HL-60 (cell line): ENCODE measurements at regions not wholly inside any gene's neighbourhood (a gene's known extent, or its start where the extent isn't known, plus 50 kb on each side); places are given as distances from the start of the nearest gene placed in this dataset.

Experiments
- GABPA ChIP-seq: IDR thresholded peaks from 2 replicates; pipeline ENCODE4 v1.6.1; 2012; ENCODE audit warnings: low read depth
- POLR2AphosphoS5 ChIP-seq: IDR thresholded peaks from 2 replicates; pipeline ENCODE4 v1.6.1; 2012; ENCODE audit warnings: low read depth
- TF ChIP-seq, protein P1 (sequence below): IDR thresholded peaks from one replicate; pipeline ENCODE4 v1.5.1; 2011; ENCODE audit warnings: low read length, control low read depth, inconsistent platforms; ENCODE audit not compliant: insufficient read depth
- TF ChIP-seq, protein P2 (sequence below): IDR thresholded peaks from 2 replicates; pipeline ENCODE4 v1.6.1; 2012; ENCODE audit warnings: low read depth; ENCODE audit not compliant: insufficient replicate concordance

DNA sequence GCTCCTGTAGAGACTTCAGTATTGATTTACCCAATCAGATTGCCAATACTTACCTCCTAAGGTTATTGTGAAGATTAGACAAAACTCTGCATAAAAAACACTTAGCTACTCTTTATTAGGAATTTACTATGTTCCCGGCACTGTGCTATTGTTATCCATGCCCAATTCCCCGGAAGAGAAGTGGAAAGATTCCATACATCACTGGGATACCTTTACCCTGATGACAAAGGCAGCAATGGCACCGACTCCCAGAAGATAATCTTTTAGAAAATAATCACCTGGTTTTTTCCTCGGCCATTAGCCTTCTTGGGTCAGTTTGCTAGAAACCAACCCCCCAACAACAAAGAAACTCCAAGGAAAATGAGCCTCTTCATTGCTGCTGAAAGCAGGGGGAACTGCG, 226.0 kb downstream of the SNX18 start:
- TF ChIP-seq, protein P1, sequence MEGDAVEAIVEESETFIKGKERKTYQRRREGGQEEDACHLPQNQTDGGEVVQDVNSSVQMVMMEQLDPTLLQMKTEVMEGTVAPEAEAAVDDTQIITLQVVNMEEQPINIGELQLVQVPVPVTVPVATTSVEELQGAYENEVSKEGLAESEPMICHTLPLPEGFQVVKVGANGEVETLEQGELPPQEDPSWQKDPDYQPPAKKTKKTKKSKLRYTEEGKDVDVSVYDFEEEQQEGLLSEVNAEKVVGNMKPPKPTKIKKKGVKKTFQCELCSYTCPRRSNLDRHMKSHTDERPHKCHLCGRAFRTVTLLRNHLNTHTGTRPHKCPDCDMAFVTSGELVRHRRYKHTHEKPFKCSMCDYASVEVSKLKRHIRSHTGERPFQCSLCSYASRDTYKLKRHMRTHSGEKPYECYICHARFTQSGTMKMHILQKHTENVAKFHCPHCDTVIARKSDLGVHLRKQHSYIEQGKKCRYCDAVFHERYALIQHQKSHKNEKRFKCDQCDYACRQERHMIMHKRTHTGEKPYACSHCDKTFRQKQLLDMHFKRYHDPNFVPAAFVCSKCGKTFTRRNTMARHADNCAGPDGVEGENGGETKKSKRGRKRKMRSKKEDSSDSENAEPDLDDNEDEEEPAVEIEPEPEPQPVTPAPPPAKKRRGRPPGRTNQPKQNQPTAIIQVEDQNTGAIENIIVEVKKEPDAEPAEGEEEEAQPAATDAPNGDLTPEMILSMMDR = no peak
- TF ChIP-seq GABPA (no peak), POLR2AphosphoS5 (no peak)
- TF ChIP-seq, protein P2, sequence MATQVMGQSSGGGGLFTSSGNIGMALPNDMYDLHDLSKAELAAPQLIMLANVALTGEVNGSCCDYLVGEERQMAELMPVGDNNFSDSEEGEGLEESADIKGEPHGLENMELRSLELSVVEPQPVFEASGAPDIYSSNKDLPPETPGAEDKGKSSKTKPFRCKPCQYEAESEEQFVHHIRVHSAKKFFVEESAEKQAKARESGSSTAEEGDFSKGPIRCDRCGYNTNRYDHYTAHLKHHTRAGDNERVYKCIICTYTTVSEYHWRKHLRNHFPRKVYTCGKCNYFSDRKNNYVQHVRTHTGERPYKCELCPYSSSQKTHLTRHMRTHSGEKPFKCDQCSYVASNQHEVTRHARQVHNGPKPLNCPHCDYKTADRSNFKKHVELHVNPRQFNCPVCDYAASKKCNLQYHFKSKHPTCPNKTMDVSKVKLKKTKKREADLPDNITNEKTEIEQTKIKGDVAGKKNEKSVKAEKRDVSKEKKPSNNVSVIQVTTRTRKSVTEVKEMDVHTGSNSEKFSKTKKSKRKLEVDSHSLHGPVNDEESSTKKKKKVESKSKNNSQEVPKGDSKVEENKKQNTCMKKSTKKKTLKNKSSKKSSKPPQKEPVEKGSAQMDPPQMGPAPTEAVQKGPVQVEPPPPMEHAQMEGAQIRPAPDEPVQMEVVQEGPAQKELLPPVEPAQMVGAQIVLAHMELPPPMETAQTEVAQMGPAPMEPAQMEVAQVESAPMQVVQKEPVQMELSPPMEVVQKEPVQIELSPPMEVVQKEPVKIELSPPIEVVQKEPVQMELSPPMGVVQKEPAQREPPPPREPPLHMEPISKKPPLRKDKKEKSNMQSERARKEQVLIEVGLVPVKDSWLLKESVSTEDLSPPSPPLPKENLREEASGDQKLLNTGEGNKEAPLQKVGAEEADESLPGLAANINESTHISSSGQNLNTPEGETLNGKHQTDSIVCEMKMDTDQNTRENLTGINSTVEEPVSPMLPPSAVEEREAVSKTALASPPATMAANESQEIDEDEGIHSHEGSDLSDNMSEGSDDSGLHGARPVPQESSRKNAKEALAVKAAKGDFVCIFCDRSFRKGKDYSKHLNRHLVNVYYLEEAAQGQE = no peak
